H9 (cell line): ENCODE measurements at regions not wholly inside any gene's neighbourhood (a gene's known extent, or its start where the extent isn't known, plus 50 kb on each side); places are given as distances from the start of the nearest gene placed in this dataset.

Experiments used
- DNase-seq: peaks from one replicate; pipeline ENCODE4 v3.0.0-alpha.2; 2017
- H2AFZ ChIP-seq: one replicate; pipeline ENCODE4 v1.6.1; 2013; ENCODE audit warnings: mild to moderate bottlenecking, low read length, control low read depth, moderate library complexity
- H2AK5ac ChIP-seq: 2 replicates; pipeline ENCODE4 v1.6.1; 2013; ENCODE audit warnings: low read length, control low read depth, mixed read lengths; ENCODE audit not compliant: insufficient read length
- H2BK120ac ChIP-seq: one replicate; pipeline ENCODE4 v1.6.1; 2013; ENCODE audit warnings: low read depth, mild to moderate bottlenecking, low read length, control low read depth, inconsistent platforms; ENCODE audit not compliant: poor library complexity, severe bottlenecking
- H2BK12ac ChIP-seq: 2 replicates; pipeline ENCODE4 v1.6.1; 2013; ENCODE audit warnings: low read length, control low read depth, mixed read lengths, low read depth; ENCODE audit not compliant: insufficient read length
- H2BK15ac ChIP-seq: 2 replicates; pipeline ENCODE4 v1.6.1; 2013; ENCODE audit warnings: low read depth, low read length, control low read depth
- H2BK20ac ChIP-seq: one replicate; pipeline ENCODE4 v1.6.1; 2013; ENCODE audit warnings: low read depth, mild to moderate bottlenecking, low read length, control low read depth, inconsistent platforms; ENCODE audit not compliant: poor library complexity, severe bottlenecking
- H2BK5ac ChIP-seq: 2 replicates; pipeline ENCODE4 v1.6.1; 2013; ENCODE audit warnings: low read length, control low read depth, mixed read lengths; ENCODE audit not compliant: insufficient read length
- H3K14ac ChIP-seq: 2 replicates; pipeline ENCODE4 v1.6.1; 2013; ENCODE audit warnings: low read length, control low read depth; ENCODE audit not compliant: insufficient read depth
- H3K18ac ChIP-seq: 2 replicates; pipeline ENCODE4 v1.6.1; 2013; ENCODE audit warnings: low read depth, mild to moderate bottlenecking, mixed read lengths, low read length, control low read depth; ENCODE audit not compliant: insufficient read length
- H3K23ac ChIP-seq: 2 replicates; pipeline ENCODE4 v1.6.1; 2013; ENCODE audit warnings: low read length, control low read depth, mixed read lengths, low read depth; ENCODE audit not compliant: insufficient read length
- H3K23me2 ChIP-seq: 2 replicates; pipeline ENCODE4 v1.6.1; 2013; ENCODE audit warnings: low read depth, mild to moderate bottlenecking, mixed read lengths, low read length, control low read depth; ENCODE audit not compliant: insufficient read length, poor library complexity, severe bottlenecking
- H3K27ac ChIP-seq: 2 replicates; pipeline ENCODE4 v1.5.1; 2013; ENCODE audit warnings: low read length, control low read depth, mixed read lengths, low read depth; ENCODE audit not compliant: insufficient read length
- H3K27me3 ChIP-seq: 2 replicates; pipeline ENCODE4 v1.6.1; 2013; ENCODE audit warnings: low read length, control low read depth, inconsistent platforms; ENCODE audit not compliant: insufficient read depth
- H3K4ac ChIP-seq: 2 replicates; pipeline ENCODE4 v1.6.1; 2013; ENCODE audit warnings: low read depth, mild to moderate bottlenecking, control low read depth, inconsistent platforms, low read length, moderate library complexity
- H3K4me1 ChIP-seq: 2 replicates; pipeline ENCODE4 v1.6.1; 2013; ENCODE audit warnings: low read length, control low read depth, inconsistent platforms; ENCODE audit not compliant: insufficient read depth
- H3K4me2 ChIP-seq: 2 replicates; pipeline ENCODE4 v1.6.1; 2013; ENCODE audit warnings: low read length, control low read depth, mixed read lengths; ENCODE audit not compliant: insufficient read length, insufficient read depth
- H3K56ac ChIP-seq: 2 replicates; pipeline ENCODE4 v1.6.1; 2013; ENCODE audit warnings: low read depth, mild to moderate bottlenecking, mixed read lengths, low read length, control low read depth; ENCODE audit not compliant: insufficient read length
- H3K79me1 ChIP-seq: 2 replicates; pipeline ENCODE4 v1.6.1; 2013; ENCODE audit warnings: low read depth, mild to moderate bottlenecking, moderate library complexity, low read length, control low read depth, inconsistent platforms; ENCODE audit not compliant: insufficient read depth, poor library complexity, severe bottlenecking
- H3K79me2 ChIP-seq: 2 replicates; pipeline ENCODE4 v1.6.1; 2013; ENCODE audit warnings: low read length, control low read depth, inconsistent platforms; ENCODE audit not compliant: insufficient read depth
- H3K9ac ChIP-seq: 2 replicates; pipeline ENCODE4 v1.6.1; 2013; ENCODE audit warnings: low read length, control low read depth, mixed read lengths; ENCODE audit not compliant: insufficient read length; ENCODE audit errors: extremely low read depth
- H3K9me3 ChIP-seq: one replicate; pipeline ENCODE4 v1.6.1; 2013; ENCODE audit warnings: low read depth, low read length, inconsistent platforms; ENCODE audit not compliant: control insufficient read depth
- H3T11ph ChIP-seq: one replicate; pipeline ENCODE4 v1.6.1; 2013; ENCODE audit warnings: mild to moderate bottlenecking, low read length, control low read depth, inconsistent platforms
- H4K20me1 ChIP-seq: one replicate; pipeline ENCODE4 v1.6.1; 2013; ENCODE audit not compliant: control insufficient read depth, insufficient read length, insufficient read depth
- H4K5ac ChIP-seq: 2 replicates; pipeline ENCODE4 v1.6.1; 2013; ENCODE audit warnings: low read depth, mild to moderate bottlenecking, mixed read lengths, low read length, control low read depth; ENCODE audit not compliant: insufficient read length
- H4K8ac ChIP-seq: replicated peaks from 2 replicates; pipeline ENCODE4 v1.6.1; 2013; ENCODE audit warnings: low read length, control low read depth, mixed read lengths, low read depth; ENCODE audit not compliant: insufficient read length
- H4K91ac ChIP-seq: 2 replicates; pipeline ENCODE4 v1.6.1; 2013; ENCODE audit warnings: low read depth, mild to moderate bottlenecking, moderate library complexity, mixed read lengths, low read length, control low read depth; ENCODE audit not compliant: insufficient read length
- H3K27ac Mint-ChIP-seq, 3 experiments: 2 replicates in 2 of 3; 3 replicates in 1 of 3; pipeline ENCODE4 v1.8.0; 2020 to 2021; ENCODE audit warnings: mixed read lengths in 3 of 3, mild to moderate bottlenecking in 1 of 3, moderate library complexity in 1 of 3
- H3K27me3 Mint-ChIP-seq: 2 replicates; pipeline ENCODE4 v1.8.0; 2021; ENCODE audit warnings: low read depth, mild to moderate bottlenecking, moderate library complexity, mixed read lengths
- H3K36me3 Mint-ChIP-seq, 3 experiments: 2 replicates in 2 of 3; 3 replicates in 1 of 3; pipeline ENCODE4 v1.8.0; 2020 to 2021; ENCODE audit warnings: low read depth in 3 of 3, mixed read lengths in 3 of 3; ENCODE audit not compliant: insufficient read depth in 1 of 3
- H3K4me1 Mint-ChIP-seq, 2 experiments: 2 replicates each; pipeline ENCODE4 v1.8.0; 2020; ENCODE audit warnings: mixed read lengths in 2 of 2
- H3K4me3 Mint-ChIP-seq, 2 experiments: 2 replicates in 1 of 2; 3 replicates in 1 of 2; pipeline ENCODE4 v1.8.0; 2020 to 2021; ENCODE audit warnings: mild to moderate bottlenecking in 2 of 2, mixed read lengths in 2 of 2, moderate library complexity in 1 of 2
- H3K9me3 Mint-ChIP-seq, 2 experiments: 2 replicates in 1 of 2; 3 replicates in 1 of 2; pipeline ENCODE4 v1.8.0; 2020; ENCODE audit warnings: mild to moderate bottlenecking in 2 of 2, mixed read lengths in 2 of 2, moderate library complexity in 1 of 2
- WGBS: extraction: QIAGEN DNeasy Blood & Tissue Kit; methylation state at CpG from one replicate; pipeline ENCODE4 v1.1.7; 2013; ENCODE audit warnings: missing lambda C conversion rate, low lambda C conversion rate, mixed read lengths; ENCODE audit not compliant: insufficient read length; ENCODE audit errors: extremely low coverage; 5-methylcytosine and 5-hydroxymethylcytosine counted together
- TF ChIP-seq, protein P1 (sequence below): fragments of 200-600 bp; sonication (generic); conservative IDR thresholded peaks from 3 replicates; pipeline ENCODE4 v1.8.0; 2021; ENCODE audit warnings: antibody characterized with exemption, mild to moderate bottlenecking

GRCh38 chr5:44454002-44454401 is 64.8 kb upstream of the FGF10 start:
- Histone ChIP-seq H3K4ac (no peak overlapping the region), H3K9me3 (no peaks in the 10 kb centered on the region), H2BK12ac (no peak overlapping the region), H4K5ac (no peak overlapping the region), H3K79me1 (no peaks in the 10 kb centered on the region), H2AK5ac (no peak overlapping the region), H4K20me1 (no peaks in the 10 kb centered on the region), H2BK20ac (no peak overlapping the region), H3K56ac (no peak overlapping the region), H3K23me2 (no peaks in the 10 kb centered on the region), H3K79me2 (no peaks in the 10 kb centered on the region), H3K23ac (no peak overlapping the region), H4K91ac (no peak overlapping the region), H3K14ac (no peak overlapping the region), H3K18ac (no peak overlapping the region), H3K27ac (no peak overlapping the region), H2AFZ (no peak overlapping the region), H2BK120ac (no peak overlapping the region), H2BK5ac (no peak overlapping the region), H4K8ac (no peak overlapping the region), H2BK15ac (no peak overlapping the region), H3K4me2 (no peak overlapping the region), H3K4me1 (no peaks in the 10 kb centered on the region), H3K9ac (no peak overlapping the region), H3T11ph (no peak overlapping the region), H3K27me3 (no peaks in the 10 kb centered on the region)
- TF ChIP-seq, protein P1, sequence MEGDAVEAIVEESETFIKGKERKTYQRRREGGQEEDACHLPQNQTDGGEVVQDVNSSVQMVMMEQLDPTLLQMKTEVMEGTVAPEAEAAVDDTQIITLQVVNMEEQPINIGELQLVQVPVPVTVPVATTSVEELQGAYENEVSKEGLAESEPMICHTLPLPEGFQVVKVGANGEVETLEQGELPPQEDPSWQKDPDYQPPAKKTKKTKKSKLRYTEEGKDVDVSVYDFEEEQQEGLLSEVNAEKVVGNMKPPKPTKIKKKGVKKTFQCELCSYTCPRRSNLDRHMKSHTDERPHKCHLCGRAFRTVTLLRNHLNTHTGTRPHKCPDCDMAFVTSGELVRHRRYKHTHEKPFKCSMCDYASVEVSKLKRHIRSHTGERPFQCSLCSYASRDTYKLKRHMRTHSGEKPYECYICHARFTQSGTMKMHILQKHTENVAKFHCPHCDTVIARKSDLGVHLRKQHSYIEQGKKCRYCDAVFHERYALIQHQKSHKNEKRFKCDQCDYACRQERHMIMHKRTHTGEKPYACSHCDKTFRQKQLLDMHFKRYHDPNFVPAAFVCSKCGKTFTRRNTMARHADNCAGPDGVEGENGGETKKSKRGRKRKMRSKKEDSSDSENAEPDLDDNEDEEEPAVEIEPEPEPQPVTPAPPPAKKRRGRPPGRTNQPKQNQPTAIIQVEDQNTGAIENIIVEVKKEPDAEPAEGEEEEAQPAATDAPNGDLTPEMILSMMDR = peak; percentile 59
- H3K27me3 Mint-ChIP-seq = no peaks in the 10 kb centered on the region; the same call in 1 of the 2 replicates
- WGBS = no CpG with 5 or more reads among the region's 4 CpGs
- peaks cover 0 to 4% (median 0%) of the 10 kb centered on the region in 3 experiments; a peak in 1 of 7 replicates for H3K36me3 Mint-ChIP-seq
- H3K27ac Mint-ChIP-seq = no peak overlapping the region
- H3K4me1 Mint-ChIP-seq = peaks cover 5 to 9% of the 10 kb centered on the region in 2 experiments; a peak in 3 of 4 replicates
- no peak overlapping the region for H3K4me3 Mint-ChIP-seq
- peak; percentile 44 for DNase-seq
- peaks cover 0 to 3% of the 10 kb centered on the region in 2 experiments for H3K9me3 Mint-ChIP-seq
